Transverse colon (tissue), 4 donors: ENCODE measurements at regions not wholly inside any gene's neighbourhood (a gene's known extent, or its start where the extent isn't known, plus 50 kb on each side); places are given as distances from the start of the nearest gene placed in this dataset.
A peak's percentile ranks its signal among the peaks of the same experiment; 100 is the strongest.

Experiments used
- DNase-seq: peaks from one replicate; pipeline ENCODE4 v3.0.0-alpha.2; 2019
- H3K27ac ChIP-seq, 4 donors: fragments of 200-600 bp; sonication (generic); 2 replicates each; pipeline ENCODE4 v1.5.1; 2016 to 2018; ENCODE audit warnings: inconsistent platforms in 4 of 4
- H3K27me3 ChIP-seq: fragments of 200-600 bp; sonication (generic); 2 replicates; pipeline ENCODE4 v1.5.1; 2017; ENCODE audit warnings: inconsistent platforms
- H3K36me3 ChIP-seq, 4 donors: fragments of 200-600 bp; sonication (generic); 2 replicates each; pipeline ENCODE4 v1.5.1; 2017 to 2019; ENCODE audit warnings: inconsistent platforms in 4 of 4
- H3K4me1 ChIP-seq, 4 donors: fragments of 200-600 bp; sonication (generic); 2 replicates each; pipeline ENCODE4 v1.5.1; 2017 to 2020; ENCODE audit warnings: inconsistent platforms in 4 of 4
- H3K4me3 ChIP-seq, 4 donors: fragments of 200-600 bp; sonication (generic); 1 replicate in 1 of 4; 2 replicates in 3 of 4; pipeline versions ENCODE4 v1.5.1 to v1.6.1; 2017 to 2019; ENCODE audit warnings: inconsistent platforms in 4 of 4
- H3K9me3 ChIP-seq, 2 donors: fragments of 200-600 bp; sonication (generic); 2 replicates each; pipeline ENCODE4 v1.5.1; 2017 to 2019; ENCODE audit warnings: inconsistent platforms in 2 of 2
- EP300 ChIP-seq: sonication (generic); formaldehyde crosslinking; IDR thresholded peaks from one replicate; pipeline ENCODE4 v1.6.1; 2017; ENCODE audit warnings: antibody characterized with exemption, low read depth
- POLR2A ChIP-seq: fragments of 450-650 bp; IDR thresholded peaks from one replicate; pipeline ENCODE4 v1.6.1; 2016; ENCODE audit warnings: antibody characterized with exemption, mild to moderate bottlenecking, moderate library complexity
- POLR2AphosphoS5 ChIP-seq, 3 donors: sonication (generic); formaldehyde crosslinking; IDR thresholded peaks; one replicate each; pipeline ENCODE4 v1.6.1; 2016; ENCODE audit warnings: antibody characterized with exemption in 3 of 3
- WGBS, 2 donors: methylation state at CpG; one replicate each; pipeline ENCODE4 v1.1.5; 2018; ENCODE audit warnings: low coverage in 1 of 2; 5-methylcytosine and 5-hydroxymethylcytosine counted together
- in situ Hi-C, 4 donors: fragments of 200-750 bp; cut with MboI; loops; one replicate each; pipeline versions ENCODE4 v1.15.0 to v1.15.1; 2017; ENCODE audit warnings: low sequenced_read_pairs in 3 of 4, low pct_ligation_motif_present in 1 of 4, low pct_unique_long_range_greater_than_20kb in 1 of 4
- intact Hi-C: fragments of 100-400 bp; cut with DNase I; formaldehyde crosslinking; loops from one replicate; pipeline ENCODE4 v1.15.1; 2023; ENCODE audit warnings: low total_unique reads
- TF ChIP-seq, protein P1 (sequence below), 5 experiments: fragments of 200-600 bp in 3 of 5; fragments of 450-650 bp in 2 of 5; sonication (generic) in 3 of 5; IDR thresholded peaks; 1 replicate in 2 of 5; 2 replicates in 3 of 5; pipeline ENCODE4 v1.5.1; 2016 to 2017; ENCODE audit warnings: antibody characterized with exemption in 5 of 5, inconsistent platforms in 3 of 5, mild to moderate bottlenecking in 2 of 5, moderate library complexity in 1 of 5

DNA sequence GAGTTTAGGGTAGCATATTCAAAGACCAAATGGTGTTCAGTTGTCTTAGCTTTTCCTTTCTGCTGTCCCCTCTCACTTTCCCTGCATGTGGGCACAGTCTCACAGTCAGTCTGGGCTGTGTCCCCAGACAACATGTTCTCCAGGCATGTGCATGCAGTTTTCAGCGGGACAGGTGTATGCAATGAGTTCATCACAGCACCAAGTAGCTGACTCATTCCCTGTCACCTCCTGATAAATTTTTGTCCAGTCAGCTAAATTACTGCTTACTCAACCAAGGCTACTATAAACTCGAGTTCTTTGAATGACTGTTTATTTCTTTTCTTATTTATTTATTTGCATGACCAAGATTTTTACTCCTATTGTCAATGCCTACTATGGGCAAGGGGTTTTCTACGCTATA is 148.8 kb upstream of the CDH19 start:
- 63 to 70% methylated on average over 3 of the region's 3 CpGs for WGBS, 2 donors
- Histone ChIP-seq H3K4me3 (no peak overlapping the region), H3K36me3 (no peaks in the 10 kb centered on the region), H3K9me3 (no peaks in the 10 kb centered on the region), H3K27me3 (no peaks in the 10 kb centered on the region), H3K4me1 (no peaks in the 10 kb centered on the region), H3K27ac (no peak overlapping the region)
- in situ Hi-C loops (no loop called here), intact Hi-C loops (no loop called here)
- TF ChIP-seq, protein P1, sequence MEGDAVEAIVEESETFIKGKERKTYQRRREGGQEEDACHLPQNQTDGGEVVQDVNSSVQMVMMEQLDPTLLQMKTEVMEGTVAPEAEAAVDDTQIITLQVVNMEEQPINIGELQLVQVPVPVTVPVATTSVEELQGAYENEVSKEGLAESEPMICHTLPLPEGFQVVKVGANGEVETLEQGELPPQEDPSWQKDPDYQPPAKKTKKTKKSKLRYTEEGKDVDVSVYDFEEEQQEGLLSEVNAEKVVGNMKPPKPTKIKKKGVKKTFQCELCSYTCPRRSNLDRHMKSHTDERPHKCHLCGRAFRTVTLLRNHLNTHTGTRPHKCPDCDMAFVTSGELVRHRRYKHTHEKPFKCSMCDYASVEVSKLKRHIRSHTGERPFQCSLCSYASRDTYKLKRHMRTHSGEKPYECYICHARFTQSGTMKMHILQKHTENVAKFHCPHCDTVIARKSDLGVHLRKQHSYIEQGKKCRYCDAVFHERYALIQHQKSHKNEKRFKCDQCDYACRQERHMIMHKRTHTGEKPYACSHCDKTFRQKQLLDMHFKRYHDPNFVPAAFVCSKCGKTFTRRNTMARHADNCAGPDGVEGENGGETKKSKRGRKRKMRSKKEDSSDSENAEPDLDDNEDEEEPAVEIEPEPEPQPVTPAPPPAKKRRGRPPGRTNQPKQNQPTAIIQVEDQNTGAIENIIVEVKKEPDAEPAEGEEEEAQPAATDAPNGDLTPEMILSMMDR (IDR thresholded peaks at IDR 0.05): no peak
- TF ChIP-seq POLR2A (no peak), POLR2AphosphoS5 (IDR thresholded peaks at IDR 0.05) (no peak), EP300 (no peak)
- no peak for DNase-seq

DNA sequence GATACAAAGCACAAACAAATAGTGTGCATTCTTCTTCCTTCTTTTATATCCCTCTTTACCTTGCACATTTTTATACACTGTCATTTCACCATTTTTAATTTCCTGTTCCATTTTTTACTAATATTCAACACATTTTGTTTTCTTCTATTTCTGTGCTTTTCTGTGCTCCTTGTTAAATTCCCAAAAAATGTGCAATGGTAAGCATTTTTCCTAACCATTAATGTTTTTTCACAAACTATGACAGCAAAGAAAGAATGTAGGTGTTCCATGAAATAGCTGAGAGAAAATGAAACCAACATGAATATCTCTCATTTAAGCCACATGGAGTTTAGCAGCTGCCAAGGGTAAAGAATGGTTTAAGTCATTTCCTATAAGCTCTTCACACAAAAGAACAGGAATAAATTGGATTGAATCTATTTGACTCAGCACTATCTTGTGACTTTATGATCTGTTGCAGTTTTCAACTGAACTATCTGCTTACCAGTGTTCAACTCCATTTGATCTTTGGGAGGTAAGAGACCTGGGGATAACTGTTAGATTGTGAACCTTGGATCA is 145.7 kb upstream of the CDH19 start:
- no peak for DNase-seq
- in situ Hi-C loops (no loop called here), intact Hi-C loops (no loop called here)
- TF ChIP-seq POLR2AphosphoS5 (IDR thresholded peaks at IDR 0.05): no peak
- no peak for TF ChIP-seq POLR2A
- no peak for TF ChIP-seq EP300
- TF ChIP-seq, protein P1 (IDR thresholded peaks at IDR 0.05): no peak
- H3K27ac ChIP-seq: no peak overlapping the region
- H3K4me1 ChIP-seq: no peaks in the 10 kb centered on the region
- no peaks in the 10 kb centered on the region for H3K36me3 ChIP-seq
- H3K9me3 ChIP-seq: no peaks in the 10 kb centered on the region
- no peak overlapping the region for H3K4me3 ChIP-seq
- H3K27me3 ChIP-seq: no peaks in the 10 kb centered on the region

DNA sequence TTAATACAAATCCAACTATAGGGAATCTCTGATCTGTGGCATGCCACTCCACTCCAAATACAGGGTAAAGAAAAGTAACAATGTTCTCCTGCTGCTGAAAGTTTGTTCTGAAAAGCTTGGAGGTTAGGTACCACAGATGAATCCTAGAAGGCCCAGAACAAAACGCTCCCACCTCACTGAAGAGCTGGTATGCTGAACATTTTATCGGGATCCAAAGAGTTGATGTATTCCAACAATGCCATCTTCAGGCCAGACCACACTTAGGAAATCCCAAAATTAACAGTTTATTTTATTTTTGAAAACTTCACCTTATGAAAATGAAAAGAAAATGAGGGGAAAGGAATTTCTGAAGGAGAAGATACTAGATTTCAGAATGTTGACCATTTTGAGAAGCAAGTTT is 145.1 kb upstream of the CDH19 start:
- Histone ChIP-seq H3K4me3 (no peak overlapping the region), H3K27ac (no peak overlapping the region), H3K36me3 (no peaks in the 10 kb centered on the region), H3K27me3 (no peaks in the 10 kb centered on the region), H3K4me1 (no peaks in the 10 kb centered on the region), H3K9me3 (no peaks in the 10 kb centered on the region)
- in situ Hi-C loops: no loop called here
- 36 to 50% methylated on average over 2 of the region's 2 CpGs for WGBS, 2 donors
- TF ChIP-seq EP300: no peak
- TF ChIP-seq, protein P1 (IDR thresholded peaks at IDR 0.05): peak in 4 of 5 experiments; percentile 23 to 30 (median 26)
- intact Hi-C loops: no loop called here
- no peak for DNase-seq

DNA sequence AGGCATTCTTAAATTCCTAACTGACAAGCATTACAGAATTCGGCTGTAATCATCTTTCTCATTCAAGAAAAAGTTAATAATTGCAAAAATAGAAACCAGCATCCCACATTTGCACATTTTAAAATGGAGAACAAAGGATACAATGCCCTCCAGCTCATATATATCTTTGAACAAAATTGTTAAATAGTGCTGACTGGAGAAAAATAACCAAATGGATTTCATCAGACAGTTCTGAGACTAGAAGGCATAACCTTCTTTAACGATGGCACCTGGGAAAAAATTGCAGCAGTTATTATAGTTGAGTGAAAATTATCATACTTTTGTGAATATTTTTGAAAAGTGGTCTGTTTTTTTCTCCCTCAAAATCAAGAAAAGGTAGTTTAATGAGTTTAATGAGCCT is 138.9 kb upstream of the CDH19 start:
- in situ Hi-C loops: no loop called here
- no peaks in the 10 kb centered on the region for H3K9me3 ChIP-seq
- 64 to 66% methylated on average over 2 of the region's 2 CpGs for WGBS, 2 donors
- intact Hi-C loops: no loop called here
- DNase-seq: no peak
- no peaks in the 10 kb centered on the region for H3K4me1 ChIP-seq
- no peak overlapping the region for H3K4me3 ChIP-seq
- H3K36me3 ChIP-seq: no peaks in the 10 kb centered on the region
- TF ChIP-seq, protein P1 (IDR thresholded peaks at IDR 0.05): no peak
- TF ChIP-seq POLR2AphosphoS5 (IDR thresholded peaks at IDR 0.05) (no peak), POLR2A (no peak)
- no peak overlapping the region for H3K27ac ChIP-seq
- no peaks in the 10 kb centered on the region for H3K27me3 ChIP-seq
